Astrocyte (in vitro differentiated cells and primary cell): ENCODE measurements at regions not wholly inside any gene's neighbourhood (a gene's known extent, or its start where the extent isn't known, plus 50 kb on each side); places are given as distances from the start of the nearest gene placed in this dataset.

ENCODE experiments used
- DNase-seq: peaks from one replicate; pipeline ENCODE4 v3.0.0-alpha.2; 2010; ENCODE audit warnings: low read depth
- FAIRE-seq: peaks from 2 replicates; lab custom pipeline; 2011; peaks lifted over from hg19 to GRCh38; lab: Jason Lieb, UNC
- H2AFZ ChIP-seq: 2 replicates; pipeline ENCODE4 v1.6.0; 2012; ENCODE audit warnings: low read depth, low read length, inconsistent platforms
- H3K27ac ChIP-seq: 2 replicates; pipeline ENCODE4 v1.5.1; 2011; ENCODE audit warnings: low read depth, low read length, inconsistent platforms
- H3K27me3 ChIP-seq: 2 replicates; pipeline ENCODE4 v1.6.0; 2011; ENCODE audit warnings: low read length, inconsistent platforms; ENCODE audit not compliant: insufficient read depth
- H3K36me3 ChIP-seq: 2 replicates; pipeline ENCODE4 v1.5.1; 2011; ENCODE audit warnings: low read length, inconsistent platforms; ENCODE audit not compliant: insufficient read depth
- H3K4me1 ChIP-seq: 2 replicates; pipeline ENCODE4 v1.5.1; 2011; ENCODE audit warnings: low read length, inconsistent platforms; ENCODE audit not compliant: insufficient read depth
- H3K4me2 ChIP-seq: 2 replicates; pipeline ENCODE4 v1.6.0; 2012; ENCODE audit warnings: low read length, inconsistent platforms
- H3K4me3 ChIP-seq: 2 replicates; pipeline ENCODE4 v1.5.1; 2011; ENCODE audit warnings: low read depth, mild to moderate bottlenecking, low read length, inconsistent platforms; ENCODE audit not compliant: insufficient read depth
- H3K79me2 ChIP-seq: 2 replicates; pipeline ENCODE4 v1.6.0; 2012; ENCODE audit warnings: mild to moderate bottlenecking, low read length, inconsistent platforms; ENCODE audit not compliant: insufficient read depth
- H3K9ac ChIP-seq: 2 replicates; pipeline ENCODE4 v1.6.0; 2012; ENCODE audit warnings: mild to moderate bottlenecking, low read length, inconsistent platforms
- H3K9me3 ChIP-seq: 2 replicates; pipeline ENCODE4 v1.5.1; 2012; ENCODE audit warnings: low read depth, mild to moderate bottlenecking, low read length, inconsistent platforms; ENCODE audit not compliant: insufficient read depth
- H4K20me1 ChIP-seq: 2 replicates; pipeline ENCODE4 v1.6.0; 2012; ENCODE audit warnings: low read length, inconsistent platforms; ENCODE audit not compliant: insufficient read depth
- H3K27ac Mint-ChIP-seq: one replicate; pipeline ENCODE4 v1.8.0; 2021; ENCODE audit warnings: mild to moderate bottlenecking, mixed read lengths; ENCODE audit not compliant: unreplicated experiment
- H3K27me3 Mint-ChIP-seq: one replicate; pipeline ENCODE4 v1.8.0; 2021; ENCODE audit warnings: low read depth, mixed read lengths; ENCODE audit not compliant: unreplicated experiment
- H3K36me3 Mint-ChIP-seq: one replicate; pipeline ENCODE4 v1.8.0; 2021; ENCODE audit warnings: low read depth, mixed read lengths; ENCODE audit not compliant: unreplicated experiment
- H3K4me1 Mint-ChIP-seq: one replicate; pipeline ENCODE4 v1.8.0; 2021; ENCODE audit warnings: low read depth, mixed read lengths; ENCODE audit not compliant: unreplicated experiment
- H3K4me3 Mint-ChIP-seq: one replicate; pipeline ENCODE4 v1.8.0; 2021; ENCODE audit warnings: mild to moderate bottlenecking, moderate library complexity, mixed read lengths; ENCODE audit not compliant: unreplicated experiment
- H3K9me3 Mint-ChIP-seq: one replicate; pipeline ENCODE4 v1.8.0; 2021; ENCODE audit warnings: mild to moderate bottlenecking, mixed read lengths; ENCODE audit not compliant: unreplicated experiment
- EZH2 ChIP-seq: IDR thresholded peaks from 2 replicates; pipeline ENCODE4 v1.6.1; 2012; ENCODE audit warnings: mild to moderate bottlenecking, low read length, inconsistent platforms; ENCODE audit not compliant: insufficient read depth
- TF ChIP-seq, protein P1 (sequence below): IDR thresholded peaks from 2 replicates; pipeline ENCODE4 v1.5.1; 2011; ENCODE audit warnings: low read depth, mild to moderate bottlenecking, inconsistent platforms, low read length, moderate library complexity; ENCODE audit not compliant: insufficient read depth

- no peak overlapping the region for H3K4me3 ChIP-seq
- Mint-ChIP-seq H3K4me1 (peaks cover 8% of the 10 kb centered on the region), H3K36me3 (no peaks in the 10 kb centered on the region), H3K27ac (no peak overlapping the region), H3K9me3 (no peaks in the 10 kb centered on the region), H3K4me3 (no peak overlapping the region), H3K27me3 (peaks cover 7% of the 10 kb centered on the region)
- no peaks in the 10 kb centered on the region for H3K36me3 ChIP-seq
- H3K9me3 ChIP-seq: no peaks in the 10 kb centered on the region
- H3K79me2 ChIP-seq: no peaks in the 10 kb centered on the region
- H3K27ac ChIP-seq: no peak overlapping the region
- TF ChIP-seq, protein P1, sequence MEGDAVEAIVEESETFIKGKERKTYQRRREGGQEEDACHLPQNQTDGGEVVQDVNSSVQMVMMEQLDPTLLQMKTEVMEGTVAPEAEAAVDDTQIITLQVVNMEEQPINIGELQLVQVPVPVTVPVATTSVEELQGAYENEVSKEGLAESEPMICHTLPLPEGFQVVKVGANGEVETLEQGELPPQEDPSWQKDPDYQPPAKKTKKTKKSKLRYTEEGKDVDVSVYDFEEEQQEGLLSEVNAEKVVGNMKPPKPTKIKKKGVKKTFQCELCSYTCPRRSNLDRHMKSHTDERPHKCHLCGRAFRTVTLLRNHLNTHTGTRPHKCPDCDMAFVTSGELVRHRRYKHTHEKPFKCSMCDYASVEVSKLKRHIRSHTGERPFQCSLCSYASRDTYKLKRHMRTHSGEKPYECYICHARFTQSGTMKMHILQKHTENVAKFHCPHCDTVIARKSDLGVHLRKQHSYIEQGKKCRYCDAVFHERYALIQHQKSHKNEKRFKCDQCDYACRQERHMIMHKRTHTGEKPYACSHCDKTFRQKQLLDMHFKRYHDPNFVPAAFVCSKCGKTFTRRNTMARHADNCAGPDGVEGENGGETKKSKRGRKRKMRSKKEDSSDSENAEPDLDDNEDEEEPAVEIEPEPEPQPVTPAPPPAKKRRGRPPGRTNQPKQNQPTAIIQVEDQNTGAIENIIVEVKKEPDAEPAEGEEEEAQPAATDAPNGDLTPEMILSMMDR: no peak
- no peak for TF ChIP-seq EZH2
- peak overlapping the region; percentile 74 for H3K4me2 ChIP-seq
- no peak for FAIRE-seq
- H4K20me1 ChIP-seq: no peaks in the 10 kb centered on the region
- H3K4me1 ChIP-seq: no peaks in the 10 kb centered on the region
- H3K27me3 ChIP-seq: no peaks in the 10 kb centered on the region
- no peak overlapping the region for H2AFZ ChIP-seq
- DNase-seq: no peak
- H3K9ac ChIP-seq: peak overlapping the region; percentile 39
These were observed 200.7 kb downstream of the SOCS6 start for GRCh38 chr18:70489571-70489970.

- H3K27me3 ChIP-seq: no peaks in the 10 kb centered on the region
- Mint-ChIP-seq H3K27me3 (peaks cover 3% of the 10 kb centered on the region), H3K9me3 (no peaks in the 10 kb centered on the region), H3K4me1 (peaks cover 2% of the 10 kb centered on the region), H3K4me3 (no peak overlapping the region), H3K27ac (no peak overlapping the region), H3K36me3 (no peaks in the 10 kb centered on the region)
- H3K36me3 ChIP-seq: no peaks in the 10 kb centered on the region
- no peak overlapping the region for H3K27ac ChIP-seq
- FAIRE-seq (no peak), DNase-seq (peak; percentile 53)
- H3K9me3 ChIP-seq: no peaks in the 10 kb centered on the region
- no peak overlapping the region for H3K9ac ChIP-seq
- no peaks in the 10 kb centered on the region for H4K20me1 ChIP-seq
- H3K4me1 ChIP-seq: no peaks in the 10 kb centered on the region
- H2AFZ ChIP-seq: no peak overlapping the region
- no peaks in the 10 kb centered on the region for H3K79me2 ChIP-seq
- no peak overlapping the region for H3K4me3 ChIP-seq
- TF ChIP-seq, protein P1: no peak
- H3K4me2 ChIP-seq: no peak overlapping the region
These were observed 181.1 kb downstream of the SOCS6 start for GRCh38 chr18:70469916-70470315.

DNA sequence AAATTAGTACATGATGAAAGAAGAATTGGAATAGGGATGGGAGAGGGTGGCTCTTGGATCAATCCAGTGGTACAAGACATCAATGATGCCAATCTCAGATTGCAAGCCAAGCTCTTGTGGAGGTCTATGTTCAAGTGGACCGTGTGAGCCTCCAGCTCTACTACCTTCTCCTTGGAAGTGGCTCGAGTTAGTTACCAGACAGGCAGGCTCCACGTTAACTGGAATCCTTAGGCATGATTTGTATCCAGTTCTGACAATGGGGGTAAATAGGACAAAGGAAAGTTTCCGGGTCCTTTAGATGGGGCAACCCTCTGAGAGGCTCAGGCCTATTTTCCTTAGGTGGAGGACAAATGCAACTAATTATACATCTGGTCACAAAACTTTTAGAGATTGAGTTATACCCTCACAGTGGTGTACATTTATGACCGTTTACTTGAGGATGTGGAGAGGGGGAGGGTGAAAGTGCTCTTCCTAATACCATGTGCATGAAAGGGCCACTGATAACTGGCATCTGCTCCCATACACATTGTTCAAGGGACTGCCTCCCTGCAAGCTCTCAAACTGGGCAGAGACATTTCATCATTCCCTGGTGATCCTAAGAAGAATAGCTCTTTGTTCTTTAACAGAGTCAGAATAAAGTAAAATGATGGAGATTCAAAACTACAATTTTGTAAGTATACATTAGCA lies 180.2 kb downstream of the SOCS6 start:
- Histone ChIP-seq H3K27ac (no peak overlapping the region), H3K9ac (no peak overlapping the region), H3K27me3 (no peaks in the 10 kb centered on the region), H3K79me2 (no peaks in the 10 kb centered on the region), H3K4me1 (no peaks in the 10 kb centered on the region), H3K36me3 (no peaks in the 10 kb centered on the region), H3K4me2 (no peak overlapping the region), H3K4me3 (no peak overlapping the region), H2AFZ (no peak overlapping the region), H4K20me1 (no peaks in the 10 kb centered on the region), H3K9me3 (no peaks in the 10 kb centered on the region)
- Mint-ChIP-seq H3K4me1 (peaks cover 2% of the 10 kb centered on the region), H3K27ac (no peak overlapping the region), H3K36me3 (no peaks in the 10 kb centered on the region), H3K27me3 (peaks cover 3% of the 10 kb centered on the region), H3K9me3 (no peaks in the 10 kb centered on the region), H3K4me3 (no peak overlapping the region)
- TF ChIP-seq EZH2: no peak
- TF ChIP-seq, protein P1: no peak
- DNase-seq: no peak
- no peak for FAIRE-seq
